ENCODE measurements at regions not wholly inside any gene's neighbourhood (a gene's known extent, or its start where the extent isn't known, plus 50 kb on each side); places are given as distances from the start of the nearest gene placed in this dataset.
"Not testable (repeated sequence)": the region's sequence is repeated elsewhere in the genome, so short reads cannot be mapped to it uniquely, and the experiment has no call there.

GRCh38 chr21:5013455-5014304 lies 5507.7 kb upstream of the TPTE start:
- not testable (repeated sequence) for H2AFZ ChIP-seq (ENCODE audit: low read depth, low read length); H3K36me3 ChIP-seq (ENCODE audit: insufficient read depth, low read length); H3K4me3 ChIP-seq (ENCODE audit: low read length); H3K27me3 ChIP-seq (ENCODE audit: insufficient read depth, low read length); H3K4me1 ChIP-seq (ENCODE audit: insufficient read depth, low read length); H3K9me3 ChIP-seq (ENCODE audit: low read length)

GRCh38 chr21:5015187-5015586 lies 5506.2 kb upstream of the TPTE start:
- not testable (repeated sequence) for H3K9me3 ChIP-seq (ENCODE audit: low read length); H3K27me3 ChIP-seq (ENCODE audit: insufficient read depth, low read length); H3K4me1 ChIP-seq (ENCODE audit: insufficient read depth, low read length); H3K4me3 ChIP-seq (ENCODE audit: low read length); H3K36me3 ChIP-seq (ENCODE audit: insufficient read depth, low read length); H2AFZ ChIP-seq (ENCODE audit: low read depth, low read length)

- H3K9me3 ChIP-seq (ENCODE audit: low read length); H3K4me1 ChIP-seq (ENCODE audit: insufficient read depth, low read length); H3K27me3 ChIP-seq (ENCODE audit: insufficient read depth, low read length); H3K36me3 ChIP-seq (ENCODE audit: insufficient read depth, low read length); H2AFZ ChIP-seq (ENCODE audit: low read depth, low read length); H3K4me3 ChIP-seq (ENCODE audit: low read length): not testable (repeated sequence)
Observed at GRCh38 chr21:5019120-5019519, 5502.3 kb upstream of the TPTE start.

GRCh38 chr21:5021815-5022214 lies 5499.6 kb upstream of the TPTE start:
- H3K4me1 ChIP-seq (ENCODE audit: insufficient read depth, low read length); H2AFZ ChIP-seq (ENCODE audit: low read depth, low read length); H3K4me3 ChIP-seq (ENCODE audit: low read length); H3K36me3 ChIP-seq (ENCODE audit: insufficient read depth, low read length); H3K27me3 ChIP-seq (ENCODE audit: insufficient read depth, low read length); H3K9me3 ChIP-seq (ENCODE audit: low read length): not testable (repeated sequence)

- not testable (repeated sequence) for H3K4me3 ChIP-seq (ENCODE audit: low read length); H3K4me1 ChIP-seq (ENCODE audit: insufficient read depth, low read length); H3K36me3 ChIP-seq (ENCODE audit: insufficient read depth, low read length); H3K27me3 ChIP-seq (ENCODE audit: insufficient read depth, low read length); H3K9me3 ChIP-seq (ENCODE audit: low read length); H2AFZ ChIP-seq (ENCODE audit: low read depth, low read length)
Observed at GRCh38 chr21:5022254-5022653, 5499.1 kb upstream of the TPTE start.

- H3K4me1 ChIP-seq (ENCODE audit: insufficient read depth, low read length); H3K9me3 ChIP-seq (ENCODE audit: low read length); H2AFZ ChIP-seq (ENCODE audit: low read depth, low read length); H3K36me3 ChIP-seq (ENCODE audit: insufficient read depth, low read length); H3K27me3 ChIP-seq (ENCODE audit: insufficient read depth, low read length); H3K4me3 ChIP-seq (ENCODE audit: low read length): not testable (repeated sequence)
Observed at GRCh38 chr21:5022748-5023147, 5498.6 kb upstream of the TPTE start.

GRCh38 chr21:5035147-5035546 lies 5486.2 kb upstream of the TPTE start:
- not testable (repeated sequence) for H3K9me3 ChIP-seq (ENCODE audit: low read length); H3K4me1 ChIP-seq (ENCODE audit: insufficient read depth, low read length); H3K4me3 ChIP-seq (ENCODE audit: low read length); H3K27me3 ChIP-seq (ENCODE audit: insufficient read depth, low read length); H3K36me3 ChIP-seq (ENCODE audit: insufficient read depth, low read length); H2AFZ ChIP-seq (ENCODE audit: low read depth, low read length)

GRCh38 chr21:5035587-5035986 lies 5485.8 kb upstream of the TPTE start:
- H3K9me3 ChIP-seq (ENCODE audit: low read length); H3K4me3 ChIP-seq (ENCODE audit: low read length); H3K27me3 ChIP-seq (ENCODE audit: insufficient read depth, low read length); H3K4me1 ChIP-seq (ENCODE audit: insufficient read depth, low read length); H2AFZ ChIP-seq (ENCODE audit: low read depth, low read length); H3K36me3 ChIP-seq (ENCODE audit: insufficient read depth, low read length): not testable (repeated sequence)

- H3K27me3 ChIP-seq (ENCODE audit: insufficient read depth, low read length); H3K36me3 ChIP-seq (ENCODE audit: insufficient read depth, low read length); H3K4me3 ChIP-seq (ENCODE audit: low read length): not testable (repeated sequence)
Observed at GRCh38 chr21:5037606-5038331, 5483.6 kb upstream of the TPTE start.

GRCh38 chr21:5039926-5040325 lies 5481.5 kb upstream of the TPTE start:
- H3K4me3 ChIP-seq (ENCODE audit: low read length); H3K9me3 ChIP-seq (ENCODE audit: low read length); H2AFZ ChIP-seq (ENCODE audit: low read depth, low read length); H3K27me3 ChIP-seq (ENCODE audit: insufficient read depth, low read length); H3K36me3 ChIP-seq (ENCODE audit: insufficient read depth, low read length); H3K4me1 ChIP-seq (ENCODE audit: insufficient read depth, low read length): not testable (repeated sequence)

More at GRCh38 chr21:5037606-5038331, 5483.6 kb upstream of the TPTE start:
- H3K4me1 ChIP-seq (ENCODE audit: insufficient read depth, low read length); H3K9me3 ChIP-seq (ENCODE audit: low read length); H2AFZ ChIP-seq (ENCODE audit: low read depth, low read length): not testable (repeated sequence)

GRCh38 chr21:5042583-5042982 lies 5478.8 kb upstream of the TPTE start:
- H3K4me3 ChIP-seq (ENCODE audit: low read length); H3K27me3 ChIP-seq (ENCODE audit: insufficient read depth, low read length); H3K4me1 ChIP-seq (ENCODE audit: insufficient read depth, low read length); H2AFZ ChIP-seq (ENCODE audit: low read depth, low read length); H3K9me3 ChIP-seq (ENCODE audit: low read length); H3K36me3 ChIP-seq (ENCODE audit: insufficient read depth, low read length): not testable (repeated sequence)

GRCh38 chr21:5044812-5045211 lies 5476.6 kb upstream of the TPTE start:
- not testable (repeated sequence) for H3K9me3 ChIP-seq (ENCODE audit: low read length); H2AFZ ChIP-seq (ENCODE audit: low read depth, low read length); H3K4me1 ChIP-seq (ENCODE audit: insufficient read depth, low read length)

GRCh38 chr21:5051303-5052018 lies 5469.9 kb upstream of the TPTE start:
- H3K27me3 ChIP-seq (ENCODE audit: insufficient read depth, low read length); H3K36me3 ChIP-seq (ENCODE audit: insufficient read depth, low read length); H3K4me1 ChIP-seq (ENCODE audit: insufficient read depth, low read length); H3K9me3 ChIP-seq (ENCODE audit: low read length); H2AFZ ChIP-seq (ENCODE audit: low read depth, low read length); H3K4me3 ChIP-seq (ENCODE audit: low read length): not testable (repeated sequence)

More at GRCh38 chr21:5044812-5045211, 5476.6 kb upstream of the TPTE start:
- H3K36me3 ChIP-seq (ENCODE audit: insufficient read depth, low read length); H3K4me3 ChIP-seq (ENCODE audit: low read length); H3K27me3 ChIP-seq (ENCODE audit: insufficient read depth, low read length): not testable (repeated sequence)
